Uterus (tissue), 3 donors: ENCODE measurements at regions not wholly inside any gene's neighbourhood (a gene's known extent, or its start where the extent isn't known, plus 50 kb on each side); places are given as distances from the start of the nearest gene placed in this dataset.
"Not testable (repeated sequence)": the region's sequence is repeated elsewhere in the genome, so short reads cannot be mapped to it uniquely, and the experiment has no call there.

Experiments
- DNase-seq, 2 donors: peaks; one replicate each; pipeline ENCODE4 v3.0.0-alpha.2; 2019 to 2020
- H3K27ac ChIP-seq, 2 donors: fragments of 200-600 bp; sonication (generic); 1 replicate in 1 of 2; 2 replicates in 1 of 2; pipeline ENCODE4 v1.5.1; 2016 to 2018
- H3K27me3 ChIP-seq, 2 donors: fragments of 200-600 bp; sonication (generic); one replicate each; pipeline ENCODE4 v1.5.1; 2018 to 2019; ENCODE audit warnings: control low read depth in 1 of 2
- H3K36me3 ChIP-seq, 2 donors: fragments of 200-600 bp; sonication (generic); one replicate each; pipeline ENCODE4 v1.5.1; 2019; ENCODE audit warnings: control low read depth in 1 of 2
- H3K4me1 ChIP-seq, 2 donors: fragments of 200-600 bp; sonication (generic); one replicate each; pipeline ENCODE4 v1.5.1; 2018 to 2019; ENCODE audit warnings: control low read depth in 1 of 2
- H3K4me3 ChIP-seq, 2 donors: fragments of 200-600 bp; sonication (generic); 1 replicate in 1 of 2; 2 replicates in 1 of 2; pipeline ENCODE4 v1.5.1; 2018 to 2019; ENCODE audit warnings: mild to moderate bottlenecking in 1 of 2
- H3K9me3 ChIP-seq, 2 donors: fragments of 200-600 bp; sonication (generic); one replicate each; pipeline ENCODE4 v1.5.1; 2019; ENCODE audit warnings: control low read depth in 1 of 2
- CTCF ChIP-seq, 4 experiments: fragments of 200-600 bp in 2 of 4; fragments of 450-650 bp in 2 of 4; sonication (generic) in 2 of 4; IDR thresholded peaks; one replicate each; pipeline ENCODE4 v1.5.1; 2016 to 2019; ENCODE audit warnings: antibody characterized with exemption in 4 of 4, mild to moderate bottlenecking in 2 of 4, moderate library complexity in 1 of 4
- POLR2A ChIP-seq, 2 donors: fragments of 450-650 bp; IDR thresholded peaks; one replicate each; pipeline ENCODE4 v1.6.1; 2016; ENCODE audit warnings: antibody characterized with exemption in 2 of 2, mild to moderate bottlenecking in 1 of 2, moderate library complexity in 1 of 2
- intact Hi-C: fragments of 100-400 bp; cut with DNase I; formaldehyde crosslinking; loops from one replicate; pipeline ENCODE4 v1.15.1; 2023; ENCODE audit warnings: low total_unique reads
- donor health status: DM: yes; HTN: yes; CAD: no.

GRCh38 chr1:115505148-115505571 lies 136.6 kb upstream of the VANGL1 start:
- no peak for TF ChIP-seq CTCF (IDR thresholded peaks at IDR 0.05)
- no peak for TF ChIP-seq POLR2A (IDR thresholded peaks at IDR 0.05)
- no peak overlapping the region for H3K27ac ChIP-seq
- no peak overlapping the region for H3K4me3 ChIP-seq
- DNase-seq: no peak
- H3K27me3 ChIP-seq: no peaks in the 10 kb centered on the region
- H3K36me3 ChIP-seq: no peaks in the 10 kb centered on the region
- H3K4me1 ChIP-seq: no peaks in the 10 kb centered on the region
- H3K9me3 ChIP-seq: no peaks in the 10 kb centered on the region
- intact Hi-C loops: no loop called here

GRCh38 chr1:115502183-115502582 lies 139.6 kb upstream of the VANGL1 start:
- H3K27me3 ChIP-seq, H3K4me1 ChIP-seq, H3K27ac ChIP-seq, DNase-seq, H3K4me3 ChIP-seq, intact Hi-C loops, H3K36me3 ChIP-seq, H3K9me3 ChIP-seq: not testable (repeated sequence)

- H3K36me3 ChIP-seq: no peaks in the 10 kb centered on the region
- H3K27ac ChIP-seq: no peak overlapping the region
- H3K4me3 ChIP-seq: no peak overlapping the region
- H3K4me1 ChIP-seq: no peaks in the 10 kb centered on the region
- TF ChIP-seq POLR2A (IDR thresholded peaks at IDR 0.05) (no peak), CTCF (IDR thresholded peaks at IDR 0.05) (no peak)
- no peaks in the 10 kb centered on the region for H3K9me3 ChIP-seq
- intact Hi-C loops: no loop called here
- no peak for DNase-seq
- no peaks in the 10 kb centered on the region for H3K27me3 ChIP-seq
Observed at GRCh38 chr1:115501476-115501875, 140.3 kb upstream of the VANGL1 start.

GRCh38 chr1:115499253-115499652 lies 142.5 kb upstream of the VANGL1 start:
- no peaks in the 10 kb centered on the region for H3K27me3 ChIP-seq
- intact Hi-C loops: no loop called here

GRCh38 chr1:115496904-115497527 lies 144.8 kb upstream of the VANGL1 start:
- Histone ChIP-seq H3K9me3 (no peaks in the 10 kb centered on the region), H3K4me1 (no peaks in the 10 kb centered on the region), H3K36me3 (no peaks in the 10 kb centered on the region), H3K27me3 (no peaks in the 10 kb centered on the region), H3K4me3 (no peak overlapping the region), H3K27ac (no peak overlapping the region)
- intact Hi-C loops: no loop called here
- DNase-seq: no peak
- TF ChIP-seq CTCF (IDR thresholded peaks at IDR 0.05): no peak

More at GRCh38 chr1:115499253-115499652, 142.5 kb upstream of the VANGL1 start:
- TF ChIP-seq POLR2A (IDR thresholded peaks at IDR 0.05) (no peak), CTCF (IDR thresholded peaks at IDR 0.05) (no peak)
- Histone ChIP-seq H3K4me1 (no peaks in the 10 kb centered on the region), H3K27ac (no peak overlapping the region), H3K4me3 (no peak overlapping the region), H3K36me3 (no peaks in the 10 kb centered on the region), H3K9me3 (no peaks in the 10 kb centered on the region)
- no peak for DNase-seq

GRCh38 chr1:115495625-115496024 lies 146.1 kb upstream of the VANGL1 start:
- H3K27ac ChIP-seq: no peak overlapping the region
- intact Hi-C loops: no loop called here
- no peaks in the 10 kb centered on the region for H3K27me3 ChIP-seq
- no peaks in the 10 kb centered on the region for H3K9me3 ChIP-seq
- TF ChIP-seq POLR2A (IDR thresholded peaks at IDR 0.05) (no peak), CTCF (IDR thresholded peaks at IDR 0.05) (no peak)
- no peak overlapping the region for H3K4me3 ChIP-seq
- H3K36me3 ChIP-seq: no peaks in the 10 kb centered on the region
- no peak for DNase-seq
- no peaks in the 10 kb centered on the region for H3K4me1 ChIP-seq
